ENCODE measurements at regions not wholly inside any gene's neighbourhood (a gene's known extent, or its start where the extent isn't known, plus 50 kb on each side); places are given as distances from the start of the nearest gene placed in this dataset.

DNA sequence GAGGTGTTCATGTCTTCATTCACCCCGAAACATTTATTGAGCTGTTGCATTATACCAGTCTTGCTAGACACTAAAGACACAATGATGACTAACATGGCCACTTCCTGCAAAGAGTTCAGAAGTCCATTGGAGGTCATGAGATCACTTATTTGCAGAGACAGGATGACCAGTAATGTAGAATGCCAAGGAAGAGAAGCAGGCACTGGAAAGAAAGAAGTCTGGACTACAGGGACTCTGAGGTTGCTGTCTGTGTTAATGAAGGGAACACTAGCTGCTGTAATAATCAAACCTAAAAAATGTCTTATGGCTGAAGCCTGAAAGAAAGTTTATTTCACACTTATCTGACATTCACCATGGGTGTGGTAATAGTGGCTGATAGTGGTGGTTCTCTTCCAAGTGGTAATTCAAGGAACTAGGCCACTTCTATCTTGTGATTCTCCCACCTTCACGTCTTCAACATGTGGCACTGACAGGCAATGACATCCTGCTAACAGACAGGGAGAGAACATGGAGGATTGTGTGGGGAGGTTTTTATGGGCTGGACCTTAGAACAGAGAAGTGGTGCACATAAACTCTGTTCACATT, 89.2 kb upstream of the MKLN1 start:
- TF ChIP-seq, protein P1, sequence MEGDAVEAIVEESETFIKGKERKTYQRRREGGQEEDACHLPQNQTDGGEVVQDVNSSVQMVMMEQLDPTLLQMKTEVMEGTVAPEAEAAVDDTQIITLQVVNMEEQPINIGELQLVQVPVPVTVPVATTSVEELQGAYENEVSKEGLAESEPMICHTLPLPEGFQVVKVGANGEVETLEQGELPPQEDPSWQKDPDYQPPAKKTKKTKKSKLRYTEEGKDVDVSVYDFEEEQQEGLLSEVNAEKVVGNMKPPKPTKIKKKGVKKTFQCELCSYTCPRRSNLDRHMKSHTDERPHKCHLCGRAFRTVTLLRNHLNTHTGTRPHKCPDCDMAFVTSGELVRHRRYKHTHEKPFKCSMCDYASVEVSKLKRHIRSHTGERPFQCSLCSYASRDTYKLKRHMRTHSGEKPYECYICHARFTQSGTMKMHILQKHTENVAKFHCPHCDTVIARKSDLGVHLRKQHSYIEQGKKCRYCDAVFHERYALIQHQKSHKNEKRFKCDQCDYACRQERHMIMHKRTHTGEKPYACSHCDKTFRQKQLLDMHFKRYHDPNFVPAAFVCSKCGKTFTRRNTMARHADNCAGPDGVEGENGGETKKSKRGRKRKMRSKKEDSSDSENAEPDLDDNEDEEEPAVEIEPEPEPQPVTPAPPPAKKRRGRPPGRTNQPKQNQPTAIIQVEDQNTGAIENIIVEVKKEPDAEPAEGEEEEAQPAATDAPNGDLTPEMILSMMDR (IDR thresholded peaks at IDR 0.05; ENCODE audit: borderline replicate concordance, extremely low read depth, low read length, poor library complexity, severe bottlenecking), result no peak
- TF ChIP-seq EZH2 (IDR thresholded peaks at IDR 0.05; ENCODE audit: borderline replicate concordance, low read depth, low read length, severe bottlenecking), result no peak
